ENCODE measurements at regions not wholly inside any gene's neighbourhood (a gene's known extent, or its start where the extent isn't known, plus 50 kb on each side); places are given as distances from the start of the nearest gene placed in this dataset.

GRCh38 chr12:105813201-105813600, 325.6 kb downstream of the NUAK1 start:
- no peak for TF ChIP-seq CTCF (conservative IDR thresholded peaks at IDR 0.05; ENCODE audit: low read depth, low read length)
- H3K4me3 ChIP-seq (ENCODE audit: low read depth, low read length): no peak overlapping the region
- no peak for DNase-seq (ENCODE audit: low read depth)

GRCh38 chr12:105814283-105814682, 324.5 kb downstream of the NUAK1 start:
- H3K4me3 ChIP-seq (ENCODE audit: low read depth, low read length): no peak overlapping the region
- no peak for TF ChIP-seq CTCF (conservative IDR thresholded peaks at IDR 0.05; ENCODE audit: low read depth, low read length)
- DNase-seq (ENCODE audit: low read depth): no peak

DNA sequence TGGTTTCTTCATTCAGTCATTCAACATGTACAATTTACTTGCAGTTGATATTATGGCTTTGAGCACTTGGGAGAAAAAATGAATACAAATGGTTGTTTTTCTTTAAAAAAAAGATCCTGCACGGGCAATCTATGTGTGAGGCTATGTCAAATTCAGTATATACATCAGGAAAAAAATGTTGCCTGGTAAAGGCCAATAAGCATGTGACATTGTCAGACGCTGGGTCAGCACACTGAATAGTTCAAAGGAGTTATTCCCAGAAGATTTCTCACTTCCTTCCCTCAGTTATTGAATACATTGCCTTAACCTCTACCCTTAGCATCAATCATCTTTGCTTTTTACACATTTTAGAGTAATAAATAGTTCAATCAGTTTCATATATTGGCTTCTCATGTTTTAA, 319.2 kb downstream of the NUAK1 start:
- DNase-seq (ENCODE audit: low read depth): no peak
- H3K4me3 ChIP-seq (ENCODE audit: low read depth, low read length): no peak overlapping the region
- TF ChIP-seq CTCF (conservative IDR thresholded peaks at IDR 0.05; ENCODE audit: low read depth, low read length): no peak

- H3K4me3 ChIP-seq (ENCODE audit: low read depth, low read length): no peak overlapping the region
- TF ChIP-seq CTCF (conservative IDR thresholded peaks at IDR 0.05; ENCODE audit: low read depth, low read length): no peak
- peak; percentile 15 for DNase-seq (ENCODE audit: low read depth)
Observed at GRCh38 chr12:105820429-105821125, 318.2 kb downstream of the NUAK1 start.

GRCh38 chr12:105822131-105823105, 316.3 kb downstream of the NUAK1 start:
- no peak for TF ChIP-seq CTCF (conservative IDR thresholded peaks at IDR 0.05; ENCODE audit: low read depth, low read length)
- no peak for DNase-seq (ENCODE audit: low read depth)
- no peak overlapping the region for H3K4me3 ChIP-seq (ENCODE audit: low read depth, low read length)

DNA sequence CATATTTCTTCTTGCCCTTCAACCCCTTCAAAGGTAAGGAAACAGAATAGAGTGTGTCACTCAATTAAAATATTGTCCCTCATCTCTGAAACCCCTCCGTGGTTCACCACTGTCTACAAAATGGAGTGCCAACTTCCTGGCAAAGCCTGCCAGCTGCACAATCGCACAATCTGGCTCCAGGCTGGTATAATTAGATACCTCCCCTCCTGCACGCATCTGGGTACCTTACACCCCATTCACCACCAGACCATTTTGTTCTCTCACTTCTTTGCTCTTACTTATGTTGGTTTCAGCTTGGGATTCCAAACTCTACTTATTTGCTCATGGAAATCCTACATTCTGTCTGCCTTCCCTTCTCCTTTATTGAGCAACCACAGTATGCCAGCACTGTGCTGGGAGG, 314.9 kb downstream of the NUAK1 start:
- TF ChIP-seq CTCF (conservative IDR thresholded peaks at IDR 0.05; ENCODE audit: low read depth, low read length): no peak
- no peak overlapping the region for H3K4me3 ChIP-seq (ENCODE audit: low read depth, low read length)
- no peak for DNase-seq (ENCODE audit: low read depth)
